Lung (tissue), 11 donors: ENCODE measurements at regions not wholly inside any gene's neighbourhood (a gene's known extent, or its start where the extent isn't known, plus 50 kb on each side); places are given as distances from the start of the nearest gene placed in this dataset.
A peak's percentile ranks its signal among the peaks of the same experiment; 100 is the strongest.

Experiments used
- ATAC-seq: fragments of 200-7000 bp; cut with Tn5 transposase; one replicate; pipeline ENCODE4 v1.9.1; 2020; ENCODE audit warnings: moderate number of reproducible peaks; ENCODE audit not compliant: insufficient read depth, low FRiP score
- DNase-seq, 3 donors: peaks; one replicate each; pipeline ENCODE4 v3.0.0-alpha.2; 2013 to 2017
- H3K27ac ChIP-seq, 2 donors: one replicate each; pipeline ENCODE4 v1.5.1; 2013; ENCODE audit warnings: mild to moderate bottlenecking in 2 of 2, moderate library complexity in 2 of 2, control low read depth in 1 of 2, inconsistent platforms in 1 of 2, low read depth in 1 of 2, low read length in 1 of 2
- H3K27me3 ChIP-seq, 3 donors: one replicate each; pipeline ENCODE4 v1.5.1; 2013; ENCODE audit warnings: low read length in 2 of 3; ENCODE audit not compliant: control insufficient read depth in 3 of 3, insufficient read depth in 3 of 3
- H3K36me3 ChIP-seq, 4 donors: one replicate each; pipeline ENCODE4 v1.5.1; 2013; ENCODE audit warnings: low read length in 4 of 4, mild to moderate bottlenecking in 1 of 4, moderate library complexity in 1 of 4; ENCODE audit not compliant: control insufficient read depth in 4 of 4, insufficient read depth in 4 of 4
- H3K4me1 ChIP-seq, 5 donors: one replicate each; pipeline ENCODE4 v1.5.1; 2013; ENCODE audit warnings: low read length in 5 of 5, mild to moderate bottlenecking in 2 of 5, moderate library complexity in 1 of 5; ENCODE audit not compliant: control insufficient read depth in 5 of 5, insufficient read depth in 5 of 5
- H3K4me3 ChIP-seq: one replicate; pipeline ENCODE4 v1.5.1; 2013; ENCODE audit warnings: mild to moderate bottlenecking, control low read depth, moderate library complexity
- H3K9ac ChIP-seq, 2 donors: one replicate each; pipeline ENCODE4 v1.5.1; 2013; ENCODE audit warnings: low read length in 2 of 2, control low read depth in 1 of 2; ENCODE audit not compliant: insufficient read depth in 1 of 2
- H3K9me3 ChIP-seq, 4 donors: one replicate each; pipeline ENCODE4 v1.5.1; 2013; ENCODE audit warnings: low read length in 3 of 4, mild to moderate bottlenecking in 1 of 4, moderate library complexity in 1 of 4; ENCODE audit not compliant: control insufficient read depth in 4 of 4, insufficient read depth in 3 of 4
- WGBS, 2 donors: extraction: QIAGEN DNeasy Blood & Tissue Kit; methylation state at CpG; one replicate each; pipeline ENCODE4 v1.1.7; 2013; 5-methylcytosine and 5-hydroxymethylcytosine counted together
- TF ChIP-seq, protein P1 (sequence below): IDR thresholded peaks from 2 replicates; pipeline ENCODE4 v1.5.1; 2012; ENCODE audit warnings: mild to moderate bottlenecking; ENCODE audit errors: control extremely low read depth, extremely low read depth
- donor health status: control.
- donor health status: control.
- donor health status: Bipolar disorder and iron deficiency.
- donor health status: healthy.
- donor health status: DM: yes; HTN: yes; CAD: no.

GRCh38 chr2:8472545-8473323 lies 209.1 kb upstream of the ID2 start:
- DNase-seq (no peak), ATAC-seq (no peak)
- 46 to 68% methylated on average over 7 of the region's 7 CpGs for WGBS, 2 donors
- Histone ChIP-seq H3K4me1 (peaks cover 0 to 20% (median 8%) of the 10 kb centered on the region in 5 donors), H3K27me3 (no peaks in the 10 kb centered on the region), H3K9ac (no peak overlapping the region), H3K36me3 (no peaks in the 10 kb centered on the region), H3K9me3 (peaks cover 0 to 1% (median 0%) of the 10 kb centered on the region in 4 donors), H3K27ac (no peak overlapping the region), H3K4me3 (no peak overlapping the region)
- TF ChIP-seq, protein P1, sequence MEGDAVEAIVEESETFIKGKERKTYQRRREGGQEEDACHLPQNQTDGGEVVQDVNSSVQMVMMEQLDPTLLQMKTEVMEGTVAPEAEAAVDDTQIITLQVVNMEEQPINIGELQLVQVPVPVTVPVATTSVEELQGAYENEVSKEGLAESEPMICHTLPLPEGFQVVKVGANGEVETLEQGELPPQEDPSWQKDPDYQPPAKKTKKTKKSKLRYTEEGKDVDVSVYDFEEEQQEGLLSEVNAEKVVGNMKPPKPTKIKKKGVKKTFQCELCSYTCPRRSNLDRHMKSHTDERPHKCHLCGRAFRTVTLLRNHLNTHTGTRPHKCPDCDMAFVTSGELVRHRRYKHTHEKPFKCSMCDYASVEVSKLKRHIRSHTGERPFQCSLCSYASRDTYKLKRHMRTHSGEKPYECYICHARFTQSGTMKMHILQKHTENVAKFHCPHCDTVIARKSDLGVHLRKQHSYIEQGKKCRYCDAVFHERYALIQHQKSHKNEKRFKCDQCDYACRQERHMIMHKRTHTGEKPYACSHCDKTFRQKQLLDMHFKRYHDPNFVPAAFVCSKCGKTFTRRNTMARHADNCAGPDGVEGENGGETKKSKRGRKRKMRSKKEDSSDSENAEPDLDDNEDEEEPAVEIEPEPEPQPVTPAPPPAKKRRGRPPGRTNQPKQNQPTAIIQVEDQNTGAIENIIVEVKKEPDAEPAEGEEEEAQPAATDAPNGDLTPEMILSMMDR = no peak

GRCh38 chr2:8475349-8476031 lies 206.4 kb upstream of the ID2 start:
- Histone ChIP-seq H3K36me3 (no peaks in the 10 kb centered on the region), H3K4me3 (no peak overlapping the region), H3K27me3 (no peaks in the 10 kb centered on the region), H3K4me1 (peaks cover 0 to 34% (median 12%) of the 10 kb centered on the region in 5 donors), H3K9ac (no peak overlapping the region), H3K9me3 (peaks cover 0 to 1% (median 0%) of the 10 kb centered on the region in 4 donors), H3K27ac (no peak overlapping the region)
- TF ChIP-seq, protein P1 = no peak
- no peak for DNase-seq
- no peak for ATAC-seq
- 34 to 56% methylated on average over 13 of the region's 13 CpGs for WGBS, 2 donors

GRCh38 chr2:8477552-8478470 lies 204.0 kb upstream of the ID2 start:
- peaks cover 0 to 32% (median 10%) of the 10 kb centered on the region in 5 donors for H3K4me1 ChIP-seq
- no peak overlapping the region for H3K4me3 ChIP-seq
- H3K9me3 ChIP-seq = no peaks in the 10 kb centered on the region
- no peaks in the 10 kb centered on the region for H3K27me3 ChIP-seq
- ATAC-seq = no peak
- TF ChIP-seq, protein P1 = no peak
- WGBS, 2 donors = 32 to 52% methylated on average over 16 of the region's 16 CpGs
- no peak overlapping the region for H3K9ac ChIP-seq
- peak in 1 of 3 donors; percentile 67 for DNase-seq
- H3K27ac ChIP-seq = peak overlapping the region in 1 of 2 donors; percentile 71
- no peaks in the 10 kb centered on the region for H3K36me3 ChIP-seq
